HUES6 (cell line): ENCODE measurements at regions not wholly inside any gene's neighbourhood (a gene's known extent, or its start where the extent isn't known, plus 50 kb on each side); places are given as distances from the start of the nearest gene placed in this dataset.

Experiments
- H3K27ac ChIP-seq: 2 replicates; pipeline ENCODE4 v1.7.0; 2013; ENCODE audit warnings: low read depth, mild to moderate bottlenecking, low read length, inconsistent platforms
- H3K27me3 ChIP-seq: 2 replicates; pipeline ENCODE4 v1.6.1; 2013; ENCODE audit warnings: low read length; ENCODE audit not compliant: control insufficient read depth, insufficient read depth
- H3K36me3 ChIP-seq: 2 replicates; pipeline ENCODE4 v1.6.1; 2013; ENCODE audit warnings: low read length; ENCODE audit not compliant: control insufficient read depth, insufficient read depth
- H3K4me1 ChIP-seq: 2 replicates; pipeline ENCODE4 v1.6.1; 2013; ENCODE audit warnings: low read length; ENCODE audit not compliant: control insufficient read depth, insufficient read depth
- H3K4me3 ChIP-seq: 2 replicates; pipeline ENCODE4 v1.5.1; 2013; ENCODE audit warnings: low read depth, low read length
- H3K9ac ChIP-seq: one replicate; pipeline ENCODE4 v1.6.1; 2013; ENCODE audit warnings: mild to moderate bottlenecking, low read length
- H3K9me3 ChIP-seq: 2 replicates; pipeline ENCODE4 v1.6.1; 2013; ENCODE audit warnings: low read depth, low read length; ENCODE audit not compliant: control insufficient read depth, insufficient read depth

GRCh38 chr16:59385491-59385890 is 651.4 kb upstream of the GOT2 start:
- H3K27me3 ChIP-seq = no peaks in the 10 kb centered on the region
- H3K4me3 ChIP-seq = no peak overlapping the region
- H3K9me3 ChIP-seq = no peaks in the 10 kb centered on the region
- H3K9ac ChIP-seq = no peak overlapping the region
- H3K36me3 ChIP-seq = no peaks in the 10 kb centered on the region
- H3K27ac ChIP-seq = no peak overlapping the region
- no peaks in the 10 kb centered on the region; the same call in 1 of the 2 replicates for H3K4me1 ChIP-seq

GRCh38 chr16:59373632-59374031 is 639.5 kb upstream of the GOT2 start:
- Histone ChIP-seq H3K9me3 (no peaks in the 10 kb centered on the region), H3K27me3 (no peaks in the 10 kb centered on the region), H3K9ac (no peak overlapping the region), H3K4me3 (no peak overlapping the region), H3K36me3 (no peaks in the 10 kb centered on the region), H3K27ac (no peak overlapping the region), H3K4me1 (no peaks in the 10 kb centered on the region)

- no peaks in the 10 kb centered on the region for H3K9me3 ChIP-seq
- no peak overlapping the region for H3K27ac ChIP-seq
- no peaks in the 10 kb centered on the region for H3K27me3 ChIP-seq
- no peaks in the 10 kb centered on the region; the same call in 1 of the 2 replicates for H3K4me1 ChIP-seq
- no peaks in the 10 kb centered on the region for H3K36me3 ChIP-seq
- no peak overlapping the region for H3K4me3 ChIP-seq
- no peak overlapping the region for H3K9ac ChIP-seq
These were observed 636.6 kb upstream of the GOT2 start for GRCh38 chr16:59370717-59371116.

- no peak overlapping the region for H3K9ac ChIP-seq
- no peaks in the 10 kb centered on the region for H3K9me3 ChIP-seq
- no peaks in the 10 kb centered on the region for H3K27me3 ChIP-seq
- H3K27ac ChIP-seq = no peak overlapping the region
- H3K4me1 ChIP-seq = no peaks in the 10 kb centered on the region; the same call in 1 of the 2 replicates
- no peak overlapping the region for H3K4me3 ChIP-seq
- no peaks in the 10 kb centered on the region for H3K36me3 ChIP-seq
These were observed 635.4 kb upstream of the GOT2 start for GRCh38 chr16:59369523-59369922.

GRCh38 chr16:59368586-59368985 is 634.5 kb upstream of the GOT2 start:
- no peak overlapping the region for H3K27ac ChIP-seq
- no peaks in the 10 kb centered on the region for H3K36me3 ChIP-seq
- no peak overlapping the region for H3K9ac ChIP-seq
- H3K27me3 ChIP-seq = no peaks in the 10 kb centered on the region
- no peaks in the 10 kb centered on the region for H3K9me3 ChIP-seq
- no peak overlapping the region for H3K4me3 ChIP-seq
- no peaks in the 10 kb centered on the region; the same call in 1 of the 2 replicates for H3K4me1 ChIP-seq

GRCh38 chr16:59356709-59357108 is 622.6 kb upstream of the GOT2 start:
- no peak overlapping the region for H3K9ac ChIP-seq
- H3K4me1 ChIP-seq = peaks cover 21% of the 10 kb centered on the region
- H3K27ac ChIP-seq = peak overlapping the region; percentile 14; the same call in 1 of the 2 replicates
- H3K27me3 ChIP-seq = peaks cover 2% of the 10 kb centered on the region; the same call in 1 of the 2 replicates
- peaks cover 3% of the 10 kb centered on the region; the same call in 1 of the 2 replicates for H3K9me3 ChIP-seq
- no peaks in the 10 kb centered on the region for H3K36me3 ChIP-seq
- no peak overlapping the region for H3K4me3 ChIP-seq

- Histone ChIP-seq H3K27ac (no peak overlapping the region), H3K4me3 (no peak overlapping the region), H3K27me3 (peaks cover 2% of the 10 kb centered on the region; the same call in 1 of the 2 replicates), H3K36me3 (no peaks in the 10 kb centered on the region), H3K9me3 (no peaks in the 10 kb centered on the region), H3K4me1 (peaks cover 21% of the 10 kb centered on the region), H3K9ac (no peak overlapping the region)
These were observed 622.0 kb upstream of the GOT2 start for GRCh38 chr16:59356144-59356543.

- no peaks in the 10 kb centered on the region for H3K9me3 ChIP-seq
- H3K27me3 ChIP-seq = peaks cover 2% of the 10 kb centered on the region; the same call in 1 of the 2 replicates
- H3K4me1 ChIP-seq = peaks cover 21% of the 10 kb centered on the region
- H3K9ac ChIP-seq = no peak overlapping the region
- H3K27ac ChIP-seq = no peak overlapping the region
- no peaks in the 10 kb centered on the region for H3K36me3 ChIP-seq
- H3K4me3 ChIP-seq = no peak overlapping the region
These were observed 621.6 kb upstream of the GOT2 start for GRCh38 chr16:59355704-59356103.

GRCh38 chr16:59351305-59351903 is 617.3 kb upstream of the GOT2 start:
- H3K9ac ChIP-seq = no peak overlapping the region
- no peak overlapping the region for H3K27ac ChIP-seq
- H3K4me3 ChIP-seq = no peak overlapping the region
- no peaks in the 10 kb centered on the region for H3K36me3 ChIP-seq
- peaks cover 28% of the 10 kb centered on the region for H3K27me3 ChIP-seq
- peaks cover 13% of the 10 kb centered on the region for H3K4me1 ChIP-seq
- H3K9me3 ChIP-seq = no peaks in the 10 kb centered on the region

- Histone ChIP-seq H3K27ac (no peak overlapping the region), H3K9ac (no peak overlapping the region), H3K4me1 (peaks cover 6% of the 10 kb centered on the region), H3K9me3 (no peaks in the 10 kb centered on the region), H3K4me3 (no peak overlapping the region), H3K27me3 (peaks cover 36% of the 10 kb centered on the region), H3K36me3 (no peaks in the 10 kb centered on the region)
These were observed 616.6 kb upstream of the GOT2 start for GRCh38 chr16:59350670-59351069.

- H3K36me3 ChIP-seq = no peaks in the 10 kb centered on the region
- H3K9me3 ChIP-seq = no peaks in the 10 kb centered on the region
- H3K27me3 ChIP-seq = peaks cover 100% of the 10 kb centered on the region
- H3K4me3 ChIP-seq = no peak overlapping the region
- H3K4me1 ChIP-seq = peaks cover 11% of the 10 kb centered on the region
- H3K9ac ChIP-seq = no peak overlapping the region
- H3K27ac ChIP-seq = no peak overlapping the region
These were observed 608.6 kb upstream of the GOT2 start for GRCh38 chr16:59342669-59343068.
